Activated CD8-positive, alpha-beta T cell treated with anti-CD3 and anti-CD28 coated beads, Interleukin-2, amount 10 ng/mL, durations not matched to agents 7 days and 5 days (primary cell): ENCODE measurements at regions not wholly inside any gene's neighbourhood (a gene's known extent, or its start where the extent isn't known, plus 50 kb on each side); places are given as distances from the start of the nearest gene placed in this dataset.
A peak's percentile ranks its signal among the peaks of the same experiment; 100 is the strongest.

Source experiments
- ATAC-seq: fragments of 150-1000 bp; cut with Tn5 transposase; one replicate; pipeline ENCODE4 v1.10.0; 2021; ENCODE audit warnings: moderate library complexity
- CTCF ChIA-PET: fragments of 350-600 bp; sonication (Branson Sonifier 250); formaldehyde crosslinking; loops from one replicate; lab custom pipeline; 2021; ENCODE audit warnings: antibody characterized with exemption; lab: Charles Lee
- POLR2A ChIA-PET: fragments of 350-600 bp; sonication (Branson Sonifier 250); formaldehyde crosslinking; loops from one replicate; lab custom pipeline; 2021; ENCODE audit warnings: antibody characterized with exemption; lab: Charles Lee
- DNase-seq: peaks from one replicate; pipeline ENCODE4 v3.0.0-alpha.2; 2020
- H3K27ac Mint-ChIP-seq: one replicate; pipeline ENCODE4 v1.8.0; 2021; ENCODE audit warnings: mild to moderate bottlenecking, mixed read lengths
- H3K27me3 Mint-ChIP-seq: one replicate; pipeline ENCODE4 v1.8.0; 2021; ENCODE audit warnings: low read depth, mixed read lengths
- H3K36me3 Mint-ChIP-seq: one replicate; pipeline ENCODE4 v1.8.0; 2021; ENCODE audit warnings: low read depth, mixed read lengths
- H3K4me1 Mint-ChIP-seq: one replicate; pipeline ENCODE4 v1.8.0; 2021; ENCODE audit warnings: low read depth, mixed read lengths
- H3K4me3 Mint-ChIP-seq: one replicate; pipeline ENCODE4 v1.8.0; 2021; ENCODE audit warnings: mild to moderate bottlenecking, mixed read lengths
- H3K9me3 Mint-ChIP-seq: one replicate; pipeline ENCODE4 v1.8.0; 2022; ENCODE audit warnings: mixed read lengths; ENCODE audit not compliant: insufficient read depth

- CTCF ChIA-PET = no interaction called here
- H3K4me1 Mint-ChIP-seq = peaks cover 7% of the 10 kb centered on the region
These were observed 219.5 kb downstream of the HACE1 start for GRCh38 chr6:104640150-104640700.

GRCh38 chr6:104639668-104640067 lies 220.1 kb downstream of the HACE1 start:
- CTCF ChIA-PET = interaction anchor here (1.0 kb wide), 1 partner anchor 44 kb away, joined by 3 read pairs; no protein-coding TSS in a partner anchor

More at GRCh38 chr6:104640150-104640700, 219.5 kb downstream of the HACE1 start:
- ATAC-seq = no peak
- no peak overlapping the region for H3K27ac Mint-ChIP-seq
- peaks cover 3% of the 10 kb centered on the region for H3K27me3 Mint-ChIP-seq
- DNase-seq = no peak
- no peak overlapping the region for H3K4me3 Mint-ChIP-seq
- POLR2A ChIA-PET = no interaction called here
- H3K36me3 Mint-ChIP-seq = no peaks in the 10 kb centered on the region
- no peaks in the 10 kb centered on the region for H3K9me3 Mint-ChIP-seq

GRCh38 chr6:104638841-104639290 lies 220.9 kb downstream of the HACE1 start:
- ChIA-PET CTCF (interaction anchor here (1.0 kb wide), 1 partner anchor 45 kb away, joined by 3 read pairs; no protein-coding TSS in a partner anchor), POLR2A (no interaction called here)
- no peak overlapping the region for H3K4me3 Mint-ChIP-seq
- H3K27me3 Mint-ChIP-seq = peaks cover 3% of the 10 kb centered on the region
- H3K9me3 Mint-ChIP-seq = no peaks in the 10 kb centered on the region
- no peak for ATAC-seq
- peaks cover 7% of the 10 kb centered on the region for H3K4me1 Mint-ChIP-seq
- no peak overlapping the region for H3K27ac Mint-ChIP-seq
- no peak for DNase-seq
- H3K36me3 Mint-ChIP-seq = no peaks in the 10 kb centered on the region

More at GRCh38 chr6:104639668-104640067, 220.1 kb downstream of the HACE1 start:
- no peaks in the 10 kb centered on the region for H3K36me3 Mint-ChIP-seq
- H3K9me3 Mint-ChIP-seq = no peaks in the 10 kb centered on the region
- H3K27me3 Mint-ChIP-seq = peaks cover 3% of the 10 kb centered on the region
- POLR2A ChIA-PET = no interaction called here
- ATAC-seq (no peak), DNase-seq (no peak)
- H3K27ac Mint-ChIP-seq = no peak overlapping the region
- peaks cover 7% of the 10 kb centered on the region for H3K4me1 Mint-ChIP-seq
- no peak overlapping the region for H3K4me3 Mint-ChIP-seq

GRCh38 chr6:104633125-104633524 lies 226.6 kb downstream of the HACE1 start:
- Mint-ChIP-seq H3K27ac (no peak overlapping the region), H3K9me3 (no peaks in the 10 kb centered on the region), H3K4me1 (no peaks in the 10 kb centered on the region), H3K4me3 (no peak overlapping the region), H3K27me3 (peaks cover 5% of the 10 kb centered on the region), H3K36me3 (no peaks in the 10 kb centered on the region)
- ChIA-PET CTCF (no interaction called here), POLR2A (no interaction called here)
- ATAC-seq (no peak), DNase-seq (no peak)

- no peaks in the 10 kb centered on the region for H3K4me1 Mint-ChIP-seq
- no peaks in the 10 kb centered on the region for H3K9me3 Mint-ChIP-seq
- POLR2A ChIA-PET = no interaction called here
These were observed 227.1 kb downstream of the HACE1 start for GRCh38 chr6:104632588-104632987.

GRCh38 chr6:104630955-104631354 lies 228.8 kb downstream of the HACE1 start:
- DNase-seq (no peak), ATAC-seq (no peak)
- Mint-ChIP-seq H3K4me3 (no peak overlapping the region), H3K4me1 (no peaks in the 10 kb centered on the region), H3K27ac (no peak overlapping the region), H3K36me3 (no peaks in the 10 kb centered on the region), H3K9me3 (no peaks in the 10 kb centered on the region), H3K27me3 (peaks cover 7% of the 10 kb centered on the region)
- ChIA-PET POLR2A (no interaction called here), CTCF (no interaction called here)

More at GRCh38 chr6:104632588-104632987, 227.1 kb downstream of the HACE1 start:
- no peak for DNase-seq
- CTCF ChIA-PET = no interaction called here
- no peak for ATAC-seq
- Mint-ChIP-seq H3K27ac (no peak overlapping the region), H3K36me3 (no peaks in the 10 kb centered on the region), H3K27me3 (peaks cover 3% of the 10 kb centered on the region), H3K4me3 (no peak overlapping the region)

- peaks cover 7% of the 10 kb centered on the region for H3K27me3 Mint-ChIP-seq
- no peak overlapping the region for H3K4me3 Mint-ChIP-seq
- no peaks in the 10 kb centered on the region for H3K4me1 Mint-ChIP-seq
- ATAC-seq = no peak
- ChIA-PET POLR2A (no interaction called here), CTCF (no interaction called here)
- H3K36me3 Mint-ChIP-seq = no peaks in the 10 kb centered on the region
- H3K9me3 Mint-ChIP-seq = no peaks in the 10 kb centered on the region
- DNase-seq = no peak
- no peak overlapping the region for H3K27ac Mint-ChIP-seq
These were observed 229.2 kb downstream of the HACE1 start for GRCh38 chr6:104630522-104630921.

GRCh38 chr6:104629826-104630225 lies 229.9 kb downstream of the HACE1 start:
- POLR2A ChIA-PET = no interaction called here
- H3K36me3 Mint-ChIP-seq = no peaks in the 10 kb centered on the region
- DNase-seq = no peak
- ATAC-seq = no peak
- peaks cover 9% of the 10 kb centered on the region for H3K27me3 Mint-ChIP-seq
- CTCF ChIA-PET = no interaction called here
- H3K9me3 Mint-ChIP-seq = no peaks in the 10 kb centered on the region
- H3K4me1 Mint-ChIP-seq = no peaks in the 10 kb centered on the region
- no peak overlapping the region for H3K27ac Mint-ChIP-seq
- no peak overlapping the region for H3K4me3 Mint-ChIP-seq

GRCh38 chr6:104625536-104625935 lies 234.2 kb downstream of the HACE1 start:
- H3K9me3 Mint-ChIP-seq = no peaks in the 10 kb centered on the region
- ChIA-PET CTCF (no interaction called here), POLR2A (no interaction called here)
- peaks cover 7% of the 10 kb centered on the region for H3K27me3 Mint-ChIP-seq
- H3K4me1 Mint-ChIP-seq = peaks cover 6% of the 10 kb centered on the region
- no peaks in the 10 kb centered on the region for H3K36me3 Mint-ChIP-seq
- ATAC-seq (no peak), DNase-seq (no peak)
- no peak overlapping the region for H3K27ac Mint-ChIP-seq
- no peak overlapping the region for H3K4me3 Mint-ChIP-seq

- Mint-ChIP-seq H3K27me3 (peaks cover 7% of the 10 kb centered on the region), H3K4me1 (peaks cover 6% of the 10 kb centered on the region), H3K9me3 (no peaks in the 10 kb centered on the region), H3K36me3 (no peaks in the 10 kb centered on the region), H3K27ac (no peak overlapping the region), H3K4me3 (no peak overlapping the region)
- ChIA-PET POLR2A (no interaction called here), CTCF (no interaction called here)
- DNase-seq (peak; percentile 23), ATAC-seq (no peak)
These were observed 236.5 kb downstream of the HACE1 start for GRCh38 chr6:104623052-104623690.

- CTCF ChIA-PET = no interaction called here
These were observed 238.3 kb downstream of the HACE1 start for GRCh38 chr6:104621396-104621795.

GRCh38 chr6:104617591-104617990 lies 242.1 kb downstream of the HACE1 start:
- no peak overlapping the region for H3K27ac Mint-ChIP-seq
- DNase-seq (no peak), ATAC-seq (no peak)
- H3K36me3 Mint-ChIP-seq = no peaks in the 10 kb centered on the region
- no peak overlapping the region for H3K4me3 Mint-ChIP-seq
- H3K27me3 Mint-ChIP-seq = no peaks in the 10 kb centered on the region
- POLR2A ChIA-PET = no interaction called here
- no peaks in the 10 kb centered on the region for H3K9me3 Mint-ChIP-seq
- CTCF ChIA-PET = no interaction called here
- H3K4me1 Mint-ChIP-seq = no peaks in the 10 kb centered on the region

More at GRCh38 chr6:104621396-104621795, 238.3 kb downstream of the HACE1 start:
- no peak overlapping the region for H3K27ac Mint-ChIP-seq
- no peaks in the 10 kb centered on the region for H3K9me3 Mint-ChIP-seq
- peaks cover 2% of the 10 kb centered on the region for H3K27me3 Mint-ChIP-seq
- peaks cover 6% of the 10 kb centered on the region for H3K4me1 Mint-ChIP-seq
- no peaks in the 10 kb centered on the region for H3K36me3 Mint-ChIP-seq
- ATAC-seq (no peak), DNase-seq (no peak)
- no peak overlapping the region for H3K4me3 Mint-ChIP-seq
- POLR2A ChIA-PET = no interaction called here
